GM21723 (cell line): ENCODE measurements at regions not wholly inside any gene's neighbourhood (a gene's known extent, or its start where the extent isn't known, plus 50 kb on each side); places are given as distances from the start of the nearest gene placed in this dataset.
A peak's percentile ranks its signal among the peaks of the same experiment; 100 is the strongest.
"Not testable (repeated sequence)": the region's sequence is repeated elsewhere in the genome, so short reads cannot be mapped to it uniquely, and the experiment has no call there.

ENCODE experiments used
- ATAC-seq: cut with Tn5 transposase; IDR thresholded peaks from one replicate; pipeline ENCODE4 v1.9.1; 2021; ENCODE audit warnings: mild to moderate bottlenecking, moderate library complexity; ENCODE audit not compliant: unreplicated experiment

GRCh38 chr12:128026696-128027574, 240.0 kb upstream of the TMEM132C start:
- ATAC-seq: no peak

GRCh38 chr12:128033473-128033872, 233.5 kb upstream of the TMEM132C start:
- ATAC-seq: no peak

DNA sequence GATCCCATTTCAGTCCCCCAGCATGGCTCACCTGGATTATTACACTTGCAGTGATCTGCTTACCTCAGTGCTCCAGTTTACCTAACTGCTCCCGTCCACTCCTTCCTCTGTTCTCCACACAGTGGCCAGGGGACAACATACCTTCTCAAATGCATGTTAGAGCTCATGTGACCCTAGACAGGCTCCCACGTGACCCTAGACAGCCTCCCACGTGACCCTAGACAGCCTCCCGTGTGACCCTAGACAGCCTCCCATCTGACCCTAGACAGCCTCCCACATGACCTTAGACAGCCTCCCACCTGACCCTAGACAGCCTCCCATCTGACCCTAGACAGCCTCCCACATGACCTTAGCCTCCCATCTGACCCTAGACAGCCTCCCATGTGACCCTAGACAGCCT, 226.0 kb upstream of the TMEM132C start:
- no peak for ATAC-seq

DNA sequence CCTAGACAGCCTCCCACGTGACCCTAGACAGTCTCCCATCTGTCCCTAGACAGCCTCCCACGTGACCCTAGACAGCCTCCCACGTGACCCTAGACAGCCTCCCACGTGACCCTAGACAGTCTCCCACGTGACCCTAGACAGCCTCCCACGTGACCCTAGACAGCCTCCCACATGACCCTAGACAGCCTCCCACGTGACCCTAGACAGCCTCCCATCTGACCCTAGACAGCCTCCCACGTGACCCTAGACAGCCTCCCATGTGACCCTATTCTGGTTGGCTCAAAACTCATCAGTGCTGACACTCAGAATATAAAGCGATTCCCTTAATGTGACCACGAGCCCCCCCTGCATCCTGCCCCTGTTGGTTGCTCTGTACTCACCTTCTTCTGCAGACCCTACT, 224.7 kb upstream of the TMEM132C start:
- not testable (repeated sequence) for ATAC-seq

GRCh38 chr12:128042825-128043224, 224.1 kb upstream of the TMEM132C start:
- no peak for ATAC-seq

- ATAC-seq: no peak
Measured at GRCh38 chr12:128043317-128043716, 223.7 kb upstream of the TMEM132C start.

- ATAC-seq: no peak
Measured at GRCh38 chr12:128047266-128048060, 219.5 kb upstream of the TMEM132C start.

DNA sequence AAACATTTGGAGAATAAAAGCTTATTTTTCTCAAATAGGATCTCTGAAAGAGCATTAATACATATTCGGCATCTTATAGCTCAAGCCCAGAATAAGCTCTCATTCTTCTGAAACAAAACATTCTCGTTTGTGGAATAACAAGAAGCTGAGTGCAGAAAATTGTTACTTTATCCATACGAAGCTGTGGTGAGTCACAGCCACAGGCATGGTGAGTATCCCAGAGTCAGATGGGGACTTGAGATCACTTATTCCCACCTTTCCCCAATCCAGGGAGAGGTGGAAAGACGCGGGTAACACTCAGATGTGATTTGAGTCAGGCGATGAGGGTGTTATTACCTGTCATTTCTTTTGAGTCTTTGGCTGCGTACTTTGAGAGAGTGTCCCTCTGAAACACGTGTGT, 214.6 kb upstream of the TMEM132C start:
- ATAC-seq: no peak

DNA sequence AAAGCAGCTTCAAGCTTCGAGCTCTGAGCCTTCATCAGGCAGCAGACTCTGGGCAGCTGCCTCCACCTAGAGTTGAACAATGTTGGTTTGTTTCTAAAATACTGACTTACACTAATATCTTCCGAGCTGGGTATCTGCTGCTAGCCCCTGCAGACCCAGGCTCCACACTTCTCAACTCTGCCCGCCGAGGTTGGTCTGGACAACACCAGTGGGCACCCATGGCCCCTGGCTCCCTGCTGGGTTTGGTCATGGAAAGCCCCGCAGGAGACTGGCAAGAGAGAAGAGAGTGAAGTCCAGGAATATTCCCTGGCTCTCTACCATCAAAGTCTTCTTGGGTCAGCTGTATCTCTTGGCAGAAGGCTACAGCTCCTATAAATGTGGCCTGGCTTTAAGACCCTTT, 214.2 kb upstream of the TMEM132C start:
- no peak for ATAC-seq

DNA sequence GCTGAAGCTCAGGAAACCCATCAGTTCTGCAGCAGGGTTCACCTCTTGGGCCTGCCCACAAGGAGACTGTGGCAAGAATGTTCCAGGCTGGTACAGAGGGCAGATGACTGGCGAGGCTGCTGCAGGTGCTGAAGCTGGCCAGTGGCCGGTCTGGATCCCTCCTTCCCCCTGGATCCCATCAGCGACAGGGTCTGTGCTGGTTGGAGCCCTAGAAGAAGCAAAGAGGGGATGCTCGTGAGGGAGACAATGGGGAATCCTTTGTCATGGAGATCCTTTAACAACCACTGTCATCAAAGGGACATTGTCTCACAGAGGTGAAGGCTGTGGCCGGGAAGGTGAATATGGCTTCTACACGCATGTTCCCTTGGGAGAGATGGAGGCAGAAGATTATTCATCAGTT, 211.4 kb upstream of the TMEM132C start:
- ATAC-seq: no peak

DNA sequence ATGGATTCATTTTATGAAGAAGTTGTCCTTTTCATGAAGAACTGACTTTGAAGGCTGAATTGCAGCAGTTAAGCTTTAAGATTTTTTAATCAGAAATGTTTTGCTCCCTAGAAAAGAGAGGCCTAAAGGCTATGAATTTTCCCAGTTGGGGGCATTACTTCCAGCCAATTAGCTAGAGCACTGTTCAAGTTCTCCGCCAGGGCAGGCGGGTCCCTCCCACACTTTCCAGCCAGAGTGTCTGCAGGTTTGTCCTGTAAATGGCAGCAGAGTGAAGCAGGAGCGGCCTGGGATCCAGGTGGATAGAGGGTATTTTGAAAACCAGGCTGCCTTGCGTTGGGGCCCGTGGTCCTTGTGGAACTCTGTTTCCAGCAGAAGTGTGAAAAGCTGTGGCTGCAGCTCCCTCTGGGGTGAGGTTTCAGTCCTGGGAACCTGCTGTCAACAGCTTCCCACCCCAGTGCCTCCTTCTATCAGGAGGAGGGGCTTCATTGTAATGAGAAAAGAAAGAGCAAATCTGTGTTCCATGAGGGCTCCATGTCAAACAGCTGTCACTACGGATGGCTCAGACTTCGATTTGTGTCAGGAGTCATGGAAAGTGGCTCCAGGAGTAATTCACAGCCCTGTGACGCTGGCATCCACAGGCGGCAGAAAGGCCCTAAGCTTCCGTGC, 210.7 kb upstream of the TMEM132C start:
- ATAC-seq: no peak

DNA sequence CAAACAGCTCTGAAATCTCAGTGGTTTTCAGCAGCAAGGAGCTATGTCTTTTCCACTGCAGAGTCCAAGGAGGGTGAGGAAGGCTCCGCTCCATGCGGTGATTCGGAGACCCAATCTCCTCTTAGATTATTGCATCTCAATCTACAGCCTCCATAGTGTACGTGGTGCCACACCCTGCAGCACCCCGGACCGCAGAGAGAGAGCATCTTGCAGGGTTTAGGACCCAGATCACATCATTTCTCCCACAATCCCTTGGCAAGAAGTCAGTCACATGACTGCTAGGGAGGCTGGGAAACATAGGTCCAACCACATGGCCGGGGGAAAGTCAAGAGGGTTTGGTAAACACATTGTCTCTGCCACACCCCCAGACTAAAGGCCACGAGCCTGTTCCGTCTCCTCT, 209.4 kb upstream of the TMEM132C start:
- no peak for ATAC-seq

GRCh38 chr12:128059621-128060370, 207.2 kb upstream of the TMEM132C start:
- no peak for ATAC-seq

GRCh38 chr12:128068211-128068610, 198.8 kb upstream of the TMEM132C start:
- ATAC-seq: no peak

DNA sequence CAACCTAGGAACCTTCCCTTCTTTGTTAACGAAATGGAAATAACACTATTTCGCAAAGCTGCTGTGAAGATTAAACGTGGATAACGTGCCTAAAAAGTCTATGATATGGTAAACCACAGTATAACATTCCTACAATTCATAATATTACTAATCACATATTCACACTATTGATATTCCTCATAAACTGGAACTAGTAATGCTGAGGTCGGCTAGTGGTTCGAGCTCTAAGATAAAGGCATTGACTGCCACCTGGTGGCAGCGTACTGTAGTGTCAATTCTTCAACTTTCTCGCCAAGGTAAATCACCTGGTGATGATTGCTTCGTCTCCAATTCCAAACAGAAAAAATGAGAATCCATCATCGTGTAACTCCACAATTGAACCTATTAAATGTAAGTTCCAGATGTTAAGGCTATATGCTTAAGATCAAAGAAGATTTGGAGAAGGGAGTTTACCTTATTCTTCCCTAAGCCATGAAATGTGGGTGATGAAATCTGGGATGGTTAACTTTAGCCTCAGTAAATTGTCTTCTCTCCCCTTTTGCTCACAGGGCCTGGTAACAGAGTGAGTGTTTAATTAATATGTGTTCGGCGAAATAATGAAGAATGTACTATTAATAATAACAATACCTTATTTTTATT, 197.5 kb upstream of the TMEM132C start:
- ATAC-seq: peak; percentile 76

DNA sequence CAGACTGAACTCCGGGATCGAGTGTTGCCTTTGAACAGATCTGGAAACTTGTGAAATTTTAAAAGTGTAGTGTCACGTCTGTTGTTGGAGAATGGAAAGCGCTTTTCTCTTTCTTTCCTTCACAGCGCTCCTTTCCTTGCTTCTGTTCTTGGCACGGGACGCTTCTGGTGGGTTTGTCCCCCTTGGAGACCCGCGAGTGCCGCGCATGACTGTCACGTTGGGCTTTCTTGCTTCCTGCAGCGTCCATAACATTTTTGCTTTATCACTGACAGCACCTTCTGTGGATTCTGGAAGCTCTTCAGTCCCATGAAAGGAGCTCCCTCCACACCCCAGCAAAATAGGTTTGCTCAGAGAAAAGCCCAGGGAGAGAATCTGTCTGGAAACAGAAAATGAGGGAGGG, 193.0 kb upstream of the TMEM132C start:
- no peak for ATAC-seq

DNA sequence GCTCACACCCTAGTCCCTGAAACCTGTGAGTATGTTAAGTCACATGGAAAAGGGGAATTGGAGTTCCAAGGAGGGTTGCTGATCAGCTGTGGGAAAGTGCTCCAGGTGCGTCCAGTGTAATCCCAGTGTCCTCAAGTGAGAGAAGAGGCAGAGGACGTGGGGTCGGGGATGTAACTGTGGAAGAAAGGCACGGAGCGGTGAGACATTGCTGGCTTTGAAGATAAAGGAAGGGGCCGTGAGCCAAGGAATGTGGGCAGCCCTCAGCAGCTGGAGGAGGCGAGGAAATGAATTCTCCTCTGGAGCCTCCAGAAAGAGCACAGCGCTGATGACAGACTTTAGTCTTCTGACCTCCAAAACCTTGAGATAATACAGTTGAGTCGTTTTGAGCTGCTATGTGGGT, 191.6 kb upstream of the TMEM132C start:
- no peak for ATAC-seq

DNA sequence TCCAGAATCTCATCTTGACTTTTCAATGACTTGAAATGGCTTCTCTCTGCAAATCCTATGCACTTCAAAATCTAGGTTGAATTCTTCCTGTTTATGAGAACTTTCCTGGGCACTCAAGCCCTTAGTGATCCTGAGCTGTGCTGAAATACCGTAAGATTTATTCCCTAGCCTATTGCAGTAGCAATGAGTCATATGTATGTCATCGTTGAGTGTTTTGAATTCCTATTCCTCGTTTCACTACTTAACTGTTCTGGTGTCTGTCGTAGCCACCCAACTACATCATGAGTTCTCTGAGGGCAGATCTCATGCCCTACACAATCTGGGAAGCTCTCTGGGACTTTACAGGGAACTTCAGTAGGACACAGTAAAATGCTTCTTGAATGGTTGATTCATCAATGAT, 190.8 kb upstream of the TMEM132C start:
- no peak for ATAC-seq

DNA sequence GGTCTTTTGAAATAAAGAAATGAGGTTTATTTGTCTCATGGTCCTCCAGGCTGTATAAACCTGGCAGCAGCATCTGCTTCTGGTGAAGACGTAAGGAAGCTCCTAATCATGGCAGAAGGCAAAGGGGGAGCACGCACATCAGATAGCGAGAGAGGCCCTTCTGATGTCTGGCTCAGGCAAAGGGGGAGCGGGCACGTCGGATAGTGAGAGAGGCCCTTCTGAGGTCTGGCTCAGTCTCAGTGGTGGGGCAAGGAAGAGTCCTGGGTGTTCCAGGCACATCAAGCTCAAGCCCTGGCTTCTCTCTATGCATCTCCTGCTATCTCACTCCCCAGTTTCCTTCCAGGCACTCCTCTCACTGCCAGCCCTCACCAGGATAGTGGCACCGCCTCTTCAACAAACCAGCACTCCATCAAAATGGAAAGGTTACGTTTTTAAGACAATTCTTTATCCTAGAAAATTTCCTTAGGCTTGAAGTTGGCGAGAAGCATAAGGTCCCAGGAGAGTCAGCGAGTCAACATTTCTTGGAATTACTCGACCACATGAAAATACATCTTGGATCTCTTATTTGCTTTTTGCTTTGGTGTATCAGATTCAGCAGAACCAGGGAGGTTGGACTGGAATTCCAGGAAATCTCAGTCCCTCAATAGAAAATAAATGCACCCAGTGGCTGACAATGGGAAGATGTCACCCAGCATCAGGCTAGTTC, 189.6 kb upstream of the TMEM132C start:
- no peak for ATAC-seq

DNA sequence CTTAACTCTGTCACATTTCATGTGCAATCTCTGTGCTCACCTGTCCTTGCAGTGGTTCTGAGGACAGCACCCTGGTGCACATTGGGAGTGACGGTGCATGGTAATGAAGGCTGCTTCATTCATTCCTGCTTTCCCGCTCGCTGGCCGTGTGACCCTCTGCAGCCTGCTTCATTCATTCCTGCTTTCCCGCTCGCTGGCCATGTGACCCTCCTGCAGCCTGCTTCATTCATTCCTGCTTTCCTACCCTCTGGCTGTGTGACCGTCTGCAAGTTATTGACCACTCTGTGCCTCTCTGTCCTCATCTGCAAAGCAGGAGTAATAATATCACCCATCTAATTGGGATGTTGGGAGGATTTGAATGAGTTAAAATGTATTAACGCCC, 189.1 kb upstream of the TMEM132C start:
- no peak for ATAC-seq
